Glomerular endothelial cell (primary cell): ENCODE measurements at regions not wholly inside any gene's neighbourhood (a gene's known extent, or its start where the extent isn't known, plus 50 kb on each side); places are given as distances from the start of the nearest gene placed in this dataset.
"Not testable (repeated sequence)": the region's sequence is repeated elsewhere in the genome, so short reads cannot be mapped to it uniquely, and the experiment has no call there.

Experiments
- DNase-seq: peaks from one replicate; pipeline ENCODE4 v3.0.0-alpha.2; 2011; ENCODE audit warnings: low read depth, low spot score; ENCODE audit errors: extremely low read depth

GRCh38 chr2:131822237-131822721 lies 294.6 kb downstream of the CCDC74A start:
- DNase-seq, result not testable (repeated sequence)

DNA sequence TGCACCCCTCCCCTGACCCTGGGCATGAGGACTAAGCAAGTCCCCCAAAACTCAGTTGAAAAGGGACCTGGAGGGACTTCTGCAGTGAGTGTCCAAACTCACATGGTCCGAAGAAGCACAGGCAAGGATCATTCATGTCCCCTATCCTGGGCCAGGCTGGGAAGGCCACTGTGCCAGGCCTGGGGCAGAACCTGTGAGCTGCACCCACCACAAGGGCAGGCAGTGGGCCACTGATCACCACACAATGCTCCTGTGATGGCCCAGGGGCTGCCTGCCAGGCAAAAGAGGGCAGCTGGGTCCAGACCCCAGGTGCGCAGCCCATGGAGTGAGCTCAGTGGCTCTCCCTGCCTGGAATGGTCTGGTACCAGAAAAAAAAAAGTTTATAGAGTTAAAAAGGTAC lies 295.4 kb downstream of the CCDC74A start:
- not testable (repeated sequence) for DNase-seq

- DNase-seq, result not testable (repeated sequence)
Observed at GRCh38 chr2:131824986-131825385, 297.3 kb downstream of the CCDC74A start.

- DNase-seq, result no peak
Observed at GRCh38 chr2:131827481-131828163, 299.9 kb downstream of the CCDC74A start.

- no peak for DNase-seq
Observed at GRCh38 chr2:131828164-131828561, 300.5 kb downstream of the CCDC74A start.

DNA sequence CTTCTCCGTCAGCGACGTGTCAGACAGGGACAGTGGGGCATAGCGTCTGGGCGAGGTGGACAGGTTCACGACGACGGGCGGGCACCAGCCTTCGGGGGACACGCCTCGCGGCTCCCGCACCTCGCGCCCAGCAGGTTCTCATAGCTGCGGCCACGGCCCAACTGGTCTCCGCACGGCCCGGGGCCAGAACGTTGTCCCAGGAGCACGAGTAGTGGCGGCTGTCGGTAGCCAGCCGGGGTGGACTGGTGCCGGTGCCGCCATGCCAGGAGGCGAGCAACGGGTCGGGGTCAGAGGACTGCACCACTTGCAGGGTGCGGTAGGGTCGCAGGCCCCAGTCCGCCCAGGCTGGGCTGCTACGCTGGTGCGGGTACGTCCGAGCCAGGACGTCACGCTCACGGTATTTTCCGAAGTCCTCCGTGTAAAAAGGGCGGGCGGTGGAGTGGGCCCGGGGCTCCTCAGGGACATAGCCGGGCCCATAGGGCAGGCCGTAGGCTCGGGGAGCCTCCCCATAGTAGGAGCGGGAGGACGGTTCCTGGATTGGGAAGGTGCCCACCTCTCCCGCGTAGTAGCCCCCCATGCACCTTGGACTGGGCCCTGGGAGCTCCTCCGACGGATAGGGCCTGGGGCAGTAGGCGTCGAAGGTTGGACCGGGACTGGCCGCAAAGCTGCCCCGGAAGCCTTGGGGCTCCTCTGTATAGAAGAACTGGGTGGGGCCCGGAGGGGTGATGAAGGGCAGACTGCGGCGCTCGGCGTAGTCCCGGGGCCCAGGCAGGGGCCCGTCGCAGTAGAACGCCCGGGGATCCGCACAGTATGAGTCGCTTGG lies 301.2 kb downstream of the CCDC74A start:
- not testable (repeated sequence) for DNase-seq

GRCh38 chr2:131829456-131830241 lies 302.0 kb downstream of the CCDC74A start:
- DNase-seq, result not testable (repeated sequence)

- DNase-seq, result not testable (repeated sequence)
Observed at GRCh38 chr2:131830242-131830945, 302.7 kb downstream of the CCDC74A start.

DNA sequence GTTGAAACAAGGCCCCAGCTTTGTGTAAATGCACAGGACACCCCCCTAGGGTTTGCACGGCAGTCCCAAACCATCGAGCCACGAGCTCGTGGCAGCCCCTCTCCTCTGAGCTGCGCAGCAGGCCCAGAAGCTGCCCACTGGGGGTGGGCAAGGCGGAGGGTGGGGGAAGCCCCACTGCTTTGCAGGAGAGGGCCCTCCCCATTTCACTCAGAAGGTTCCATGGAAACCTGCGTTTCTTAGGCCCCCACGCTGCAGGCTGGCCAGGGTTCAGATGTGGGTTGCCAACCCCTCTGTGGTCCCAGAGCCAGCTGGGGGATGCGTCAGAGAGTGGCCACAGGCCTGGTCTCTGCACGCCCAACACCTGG lies 303.2 kb downstream of the CCDC74A start:
- DNase-seq, result not testable (repeated sequence)

DNA sequence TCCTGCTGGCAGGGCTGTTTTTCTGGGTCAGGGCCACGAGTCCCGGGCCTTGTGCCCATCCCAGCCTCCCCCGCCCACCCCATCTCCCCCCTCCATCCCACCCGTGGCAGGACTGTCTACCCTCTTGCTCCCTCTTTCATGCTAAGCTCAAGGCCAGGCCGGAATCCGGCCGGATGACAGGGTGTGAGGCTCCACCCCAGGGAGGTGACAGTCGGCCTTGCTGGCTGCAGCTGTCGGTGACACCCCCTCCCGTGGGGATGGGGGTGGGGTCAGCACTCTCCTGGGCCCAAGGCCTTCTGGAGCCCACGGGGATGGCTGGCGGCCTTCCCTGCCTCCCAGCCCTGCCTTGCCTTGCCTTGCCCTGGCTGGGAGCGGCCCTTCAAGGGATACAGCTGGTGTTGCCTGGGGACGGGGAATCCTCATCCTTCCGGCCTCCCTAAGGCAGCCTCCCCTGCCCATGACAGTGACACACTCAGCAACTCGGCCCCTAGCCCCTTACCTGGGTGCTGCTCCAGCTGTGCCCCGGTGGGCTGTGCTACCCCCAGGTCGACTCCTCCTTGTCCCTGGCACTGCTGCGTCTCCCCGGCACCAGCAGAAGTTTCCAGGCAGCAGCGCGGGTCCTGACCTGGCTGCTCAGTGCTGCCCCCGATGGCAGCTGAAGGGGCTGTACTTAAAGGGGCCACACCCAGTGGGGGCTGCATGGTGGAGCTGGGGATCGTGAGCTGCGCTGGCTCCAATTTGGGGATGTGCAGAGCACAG lies 303.9 kb downstream of the CCDC74A start:
- not testable (repeated sequence) for DNase-seq

GRCh38 chr2:131832209-131832780 lies 304.6 kb downstream of the CCDC74A start:
- DNase-seq, result not testable (repeated sequence)

DNA sequence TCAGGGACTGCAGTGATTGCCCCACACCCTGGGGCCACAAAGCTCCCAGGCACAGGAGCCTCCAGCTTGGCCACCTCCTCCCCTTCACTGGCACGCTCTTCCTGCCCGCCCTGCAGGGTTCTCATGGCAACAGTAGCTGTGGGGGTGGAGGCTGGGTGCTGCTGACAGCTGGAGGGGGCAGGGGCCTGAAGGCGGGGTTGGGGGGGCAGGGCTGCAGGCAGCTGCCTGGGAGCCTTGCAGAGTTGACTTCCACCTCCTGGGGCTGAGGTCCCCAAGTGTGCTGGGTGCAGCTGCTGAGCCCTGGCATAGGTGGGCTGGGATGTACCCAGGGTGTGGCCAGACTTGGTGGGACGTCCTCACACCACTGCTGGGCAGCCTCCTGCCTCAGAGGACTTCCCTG lies 305.2 kb downstream of the CCDC74A start:
- DNase-seq, result not testable (repeated sequence)

DNA sequence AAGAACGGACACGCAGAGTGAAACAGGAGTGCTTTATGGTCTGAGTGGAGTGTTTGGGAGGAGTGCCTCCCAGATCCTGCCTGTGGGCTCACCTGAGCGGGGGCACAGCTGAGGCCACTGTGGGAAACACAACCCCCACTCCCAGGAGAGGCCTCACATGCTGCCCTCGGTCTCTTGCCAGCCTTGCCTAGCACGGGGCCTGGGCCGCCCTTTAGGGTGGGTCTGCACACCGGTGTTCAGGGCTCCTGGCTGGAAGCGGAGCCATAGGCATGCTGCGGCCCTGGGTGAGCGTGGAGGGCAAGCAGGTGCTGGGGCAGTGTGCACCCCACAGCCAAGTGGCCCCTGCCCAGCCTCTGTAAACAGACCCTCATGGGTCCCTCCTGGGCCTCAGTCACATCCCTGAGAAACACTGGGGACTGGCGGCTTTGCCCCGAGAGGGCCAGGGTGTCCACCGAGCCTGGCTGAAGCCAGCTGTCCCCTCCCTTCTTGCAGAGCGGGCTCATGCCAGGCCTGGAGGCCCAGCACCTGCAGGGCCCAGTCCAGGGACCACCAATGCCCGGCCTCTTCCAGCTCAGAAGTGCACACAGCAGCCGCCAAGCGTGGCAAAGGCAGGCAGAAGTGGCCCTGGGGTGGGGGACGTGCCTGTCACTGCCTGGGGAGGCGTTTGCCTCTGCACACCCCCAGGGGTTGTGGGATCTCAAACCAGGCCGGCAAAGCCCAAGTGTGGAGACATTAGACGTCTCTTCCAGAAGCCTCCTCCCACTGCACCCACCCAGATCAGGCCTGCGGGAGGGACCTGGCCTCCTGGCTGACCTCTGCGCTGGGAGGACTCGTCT lies 305.9 kb downstream of the CCDC74A start:
- not testable (repeated sequence) for DNase-seq

- DNase-seq, result not testable (repeated sequence)
Observed at GRCh38 chr2:131834203-131835020, 306.7 kb downstream of the CCDC74A start.

DNA sequence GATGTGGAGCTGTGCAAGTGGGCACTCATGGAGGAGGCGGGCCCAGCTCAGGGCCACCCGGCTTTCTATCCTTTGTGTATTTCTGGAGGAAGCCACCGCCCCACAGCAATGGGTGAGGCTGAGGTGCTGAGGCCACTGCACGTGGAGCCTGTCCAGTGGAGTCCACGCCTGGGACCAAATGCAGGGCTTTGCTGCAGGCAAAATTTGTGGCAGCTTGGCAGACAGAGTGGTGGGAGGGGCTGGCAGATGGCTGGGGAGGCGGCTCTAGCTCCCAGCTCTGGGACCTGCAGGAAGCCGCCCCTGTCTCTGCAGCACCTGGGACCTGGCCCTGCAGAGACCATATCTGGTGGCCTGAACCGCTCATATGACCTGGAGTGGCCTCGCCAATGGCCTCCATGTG lies 307.3 kb downstream of the CCDC74A start:
- not testable (repeated sequence) for DNase-seq

GRCh38 chr2:131835621-131836091 lies 308.0 kb downstream of the CCDC74A start:
- DNase-seq, result no peak

DNA sequence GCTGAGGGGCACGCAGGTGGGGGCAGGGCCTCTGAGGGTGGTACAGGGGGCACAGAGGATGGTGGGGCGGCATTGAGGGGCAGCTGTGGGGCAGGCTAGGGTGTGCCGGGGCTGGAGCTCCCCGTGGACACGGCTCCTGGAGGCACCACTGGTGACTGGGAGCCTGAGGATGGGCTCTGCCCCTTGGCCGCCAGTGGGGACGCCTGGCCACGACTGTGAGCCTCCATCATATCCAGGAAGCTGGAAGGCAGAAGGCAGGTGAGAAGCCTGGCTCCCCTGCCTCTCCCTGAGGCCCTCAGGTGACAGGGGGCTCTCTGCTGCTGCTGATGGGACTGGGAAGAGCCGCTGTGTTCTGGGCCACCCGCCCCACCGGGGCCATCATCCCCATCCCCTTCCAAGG lies 308.4 kb downstream of the CCDC74A start:
- DNase-seq, result not testable (repeated sequence)
